BE2C (cell line): ENCODE measurements at regions not wholly inside any gene's neighbourhood (a gene's known extent, or its start where the extent isn't known, plus 50 kb on each side); places are given as distances from the start of the nearest gene placed in this dataset.

ENCODE experiments used
- DNase-seq: peaks from one replicate; pipeline ENCODE4 v3.0.0-alpha.2; 2020
- H3K27me3 ChIP-seq: fragments of 250-450 bp; sonication (Bioruptor Pico); 2 replicates; pipeline ENCODE4 v1.5.1; 2020; ENCODE audit warnings: mild to moderate bottlenecking
- H3K36me3 ChIP-seq: fragments of 250-450 bp; sonication (Bioruptor Pico); 2 replicates; pipeline ENCODE4 v1.5.1; 2020; ENCODE audit warnings: mild to moderate bottlenecking
- H3K4me1 ChIP-seq: fragments of 250-450 bp; sonication (Bioruptor Pico); 2 replicates; pipeline ENCODE4 v1.5.1; 2020
- H3K4me3 ChIP-seq: 2 replicates; pipeline ENCODE4 v1.5.1; 2011; ENCODE audit warnings: low read depth, low read length
- H3K9me3 ChIP-seq: fragments of 250-450 bp; sonication (Bioruptor Pico); 2 replicates; pipeline ENCODE4 v1.5.1; 2020
- TF ChIP-seq, protein P1 (sequence below): IDR thresholded peaks from 2 replicates; pipeline ENCODE4 v1.5.1; 2012; ENCODE audit warnings: mild to moderate bottlenecking, low read depth, low read length

- H3K27me3 ChIP-seq: no peaks in the 10 kb centered on the region
- TF ChIP-seq, protein P1, sequence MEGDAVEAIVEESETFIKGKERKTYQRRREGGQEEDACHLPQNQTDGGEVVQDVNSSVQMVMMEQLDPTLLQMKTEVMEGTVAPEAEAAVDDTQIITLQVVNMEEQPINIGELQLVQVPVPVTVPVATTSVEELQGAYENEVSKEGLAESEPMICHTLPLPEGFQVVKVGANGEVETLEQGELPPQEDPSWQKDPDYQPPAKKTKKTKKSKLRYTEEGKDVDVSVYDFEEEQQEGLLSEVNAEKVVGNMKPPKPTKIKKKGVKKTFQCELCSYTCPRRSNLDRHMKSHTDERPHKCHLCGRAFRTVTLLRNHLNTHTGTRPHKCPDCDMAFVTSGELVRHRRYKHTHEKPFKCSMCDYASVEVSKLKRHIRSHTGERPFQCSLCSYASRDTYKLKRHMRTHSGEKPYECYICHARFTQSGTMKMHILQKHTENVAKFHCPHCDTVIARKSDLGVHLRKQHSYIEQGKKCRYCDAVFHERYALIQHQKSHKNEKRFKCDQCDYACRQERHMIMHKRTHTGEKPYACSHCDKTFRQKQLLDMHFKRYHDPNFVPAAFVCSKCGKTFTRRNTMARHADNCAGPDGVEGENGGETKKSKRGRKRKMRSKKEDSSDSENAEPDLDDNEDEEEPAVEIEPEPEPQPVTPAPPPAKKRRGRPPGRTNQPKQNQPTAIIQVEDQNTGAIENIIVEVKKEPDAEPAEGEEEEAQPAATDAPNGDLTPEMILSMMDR: no peak
- peaks cover 36% of the 10 kb centered on the region for H3K4me1 ChIP-seq
- no peaks in the 10 kb centered on the region for H3K36me3 ChIP-seq
- no peaks in the 10 kb centered on the region for H3K9me3 ChIP-seq
- DNase-seq: no peak
- no peak overlapping the region for H3K4me3 ChIP-seq
These were observed 278.1 kb upstream of the FAT3 start for GRCh38 chr11:91946397-91946951.

GRCh38 chr11:91935120-91935519, 289.5 kb upstream of the FAT3 start:
- TF ChIP-seq, protein P1: no peak
- Histone ChIP-seq H3K9me3 (no peaks in the 10 kb centered on the region), H3K27me3 (no peaks in the 10 kb centered on the region), H3K36me3 (no peaks in the 10 kb centered on the region), H3K4me3 (no peak overlapping the region), H3K4me1 (no peaks in the 10 kb centered on the region; the same call in 1 of the 2 replicates)
- DNase-seq: no peak

GRCh38 chr11:91932151-91932821, 292.3 kb upstream of the FAT3 start:
- peak overlapping the region; percentile 44 for H3K4me3 ChIP-seq
- peak; percentile 75 for DNase-seq

DNA sequence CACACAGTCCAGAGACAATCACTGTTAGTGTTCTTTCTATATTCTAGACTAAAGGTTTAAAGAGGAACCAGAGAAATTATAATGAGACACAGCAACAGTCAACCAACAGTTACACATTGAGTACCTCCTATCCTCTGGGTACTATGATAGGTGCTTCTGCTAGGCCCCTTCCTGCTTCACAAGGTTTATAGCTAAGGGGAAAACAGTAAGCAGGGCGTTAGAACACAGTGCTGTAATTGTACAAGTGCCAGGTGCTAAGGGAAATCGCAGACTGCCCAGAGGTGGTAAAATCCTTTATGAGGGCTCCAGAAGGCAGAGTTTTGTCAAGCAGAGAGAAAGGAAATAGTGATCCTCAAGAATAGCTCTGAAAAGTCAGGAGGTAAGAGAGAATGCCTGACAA, 297.2 kb upstream of the FAT3 start:
- Histone ChIP-seq H3K9me3 (no peaks in the 10 kb centered on the region), H3K27me3 (no peaks in the 10 kb centered on the region), H3K4me3 (no peak overlapping the region), H3K4me1 (no peaks in the 10 kb centered on the region; the same call in 1 of the 2 replicates), H3K36me3 (no peaks in the 10 kb centered on the region)
- DNase-seq: no peak
- TF ChIP-seq, protein P1: no peak

More at GRCh38 chr11:91932151-91932821, 292.3 kb upstream of the FAT3 start:
- H3K9me3 ChIP-seq: no peaks in the 10 kb centered on the region
- no peaks in the 10 kb centered on the region; the same call in 1 of the 2 replicates for H3K4me1 ChIP-seq
- no peaks in the 10 kb centered on the region for H3K27me3 ChIP-seq
- TF ChIP-seq, protein P1: peak; percentile 34
- no peaks in the 10 kb centered on the region for H3K36me3 ChIP-seq

GRCh38 chr11:91926965-91927364, 297.7 kb upstream of the FAT3 start:
- TF ChIP-seq, protein P1: no peak
- Histone ChIP-seq H3K9me3 (no peaks in the 10 kb centered on the region), H3K4me1 (no peaks in the 10 kb centered on the region; the same call in 1 of the 2 replicates), H3K27me3 (no peaks in the 10 kb centered on the region), H3K36me3 (no peaks in the 10 kb centered on the region), H3K4me3 (no peak overlapping the region)
- DNase-seq: peak; percentile 19

- DNase-seq: peak; percentile 29
- Histone ChIP-seq H3K36me3 (no peaks in the 10 kb centered on the region), H3K4me3 (no peak overlapping the region), H3K4me1 (no peaks in the 10 kb centered on the region), H3K9me3 (no peaks in the 10 kb centered on the region), H3K27me3 (no peaks in the 10 kb centered on the region)
- TF ChIP-seq, protein P1: no peak
These were observed 301.8 kb upstream of the FAT3 start for GRCh38 chr11:91922846-91923245.
